OCI-LY7 (cell line): ENCODE measurements at regions not wholly inside any gene's neighbourhood (a gene's known extent, or its start where the extent isn't known, plus 50 kb on each side); places are given as distances from the start of the nearest gene placed in this dataset.
"Not testable (repeated sequence)": the region's sequence is repeated elsewhere in the genome, so short reads cannot be mapped to it uniquely, and the experiment has no call there.

ENCODE experiments used
- EZH2phosphoT487 ChIP-seq: fragments of 200-600 bp; sonication (generic); IDR thresholded peaks from 2 replicates; pipeline ENCODE4 v1.6.1; 2018; ENCODE audit warnings: low read depth, borderline replicate concordance, mild to moderate bottlenecking, mixed run types, antibody characterized with exemption, low read length, moderate library complexity, mixed read lengths
- TF ChIP-seq, protein P1 (sequence below): fragments of 200-600 bp; sonication (generic); conservative IDR thresholded peaks from 2 replicates; pipeline ENCODE4 v1.5.1; 2014; ENCODE audit warnings: mild to moderate bottlenecking, antibody characterized with exemption, low read length, moderate library complexity, mixed read lengths

- TF ChIP-seq, protein P1, sequence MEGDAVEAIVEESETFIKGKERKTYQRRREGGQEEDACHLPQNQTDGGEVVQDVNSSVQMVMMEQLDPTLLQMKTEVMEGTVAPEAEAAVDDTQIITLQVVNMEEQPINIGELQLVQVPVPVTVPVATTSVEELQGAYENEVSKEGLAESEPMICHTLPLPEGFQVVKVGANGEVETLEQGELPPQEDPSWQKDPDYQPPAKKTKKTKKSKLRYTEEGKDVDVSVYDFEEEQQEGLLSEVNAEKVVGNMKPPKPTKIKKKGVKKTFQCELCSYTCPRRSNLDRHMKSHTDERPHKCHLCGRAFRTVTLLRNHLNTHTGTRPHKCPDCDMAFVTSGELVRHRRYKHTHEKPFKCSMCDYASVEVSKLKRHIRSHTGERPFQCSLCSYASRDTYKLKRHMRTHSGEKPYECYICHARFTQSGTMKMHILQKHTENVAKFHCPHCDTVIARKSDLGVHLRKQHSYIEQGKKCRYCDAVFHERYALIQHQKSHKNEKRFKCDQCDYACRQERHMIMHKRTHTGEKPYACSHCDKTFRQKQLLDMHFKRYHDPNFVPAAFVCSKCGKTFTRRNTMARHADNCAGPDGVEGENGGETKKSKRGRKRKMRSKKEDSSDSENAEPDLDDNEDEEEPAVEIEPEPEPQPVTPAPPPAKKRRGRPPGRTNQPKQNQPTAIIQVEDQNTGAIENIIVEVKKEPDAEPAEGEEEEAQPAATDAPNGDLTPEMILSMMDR: not testable (repeated sequence)
- TF ChIP-seq EZH2phosphoT487: not testable (repeated sequence)
These were observed 212.6 kb downstream of the KCNJ2 start for GRCh38 chr17:70381916-70382315.
